Right ventricle myocardium superior (tissue), 1 donor: ENCODE measurements at regions not wholly inside any gene's neighbourhood (a gene's known extent, or its start where the extent isn't known, plus 50 kb on each side); places are given as distances from the start of the nearest gene placed in this dataset.

Source experiments
- ATAC-seq: fragments of 200-7000 bp; cut with Tn5 transposase; one replicate; pipeline ENCODE4 v1.9.1; 2020; ENCODE audit warnings: mild to moderate bottlenecking; ENCODE audit not compliant: poor library complexity
- DNase-seq: peaks from one replicate; pipeline ENCODE4 v3.0.0-alpha.2; 2020
- intact Hi-C: fragments of 100-400 bp; cut with DNase I; formaldehyde crosslinking; loops from one replicate; pipeline ENCODE4 v1.11.2; 2022
- donor health status: DM: no; HTN: yes; CAD: no; lungs with severe emphysema.

DNA sequence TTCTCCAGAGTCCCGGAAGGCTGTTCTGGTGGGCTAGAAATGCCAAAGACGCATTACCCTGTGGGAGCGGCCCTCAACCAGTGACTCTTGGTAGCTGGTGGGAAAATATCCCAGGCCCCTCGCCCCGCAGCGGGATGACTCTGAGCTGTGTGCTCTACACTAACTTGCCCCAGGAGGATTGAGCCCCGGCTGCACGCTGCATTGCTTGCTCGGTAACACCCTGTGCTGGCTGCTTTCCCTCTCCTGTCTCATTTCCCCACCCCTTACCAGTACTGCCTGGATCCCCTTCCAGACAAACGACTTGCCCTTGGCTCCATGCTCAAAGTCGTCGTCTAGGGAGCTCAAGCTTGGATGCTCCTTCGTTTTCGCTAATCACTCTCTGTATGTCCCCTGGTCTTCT is 411.8 kb upstream of the SULF2 start:
- peak; percentile 22 for ATAC-seq

DNA sequence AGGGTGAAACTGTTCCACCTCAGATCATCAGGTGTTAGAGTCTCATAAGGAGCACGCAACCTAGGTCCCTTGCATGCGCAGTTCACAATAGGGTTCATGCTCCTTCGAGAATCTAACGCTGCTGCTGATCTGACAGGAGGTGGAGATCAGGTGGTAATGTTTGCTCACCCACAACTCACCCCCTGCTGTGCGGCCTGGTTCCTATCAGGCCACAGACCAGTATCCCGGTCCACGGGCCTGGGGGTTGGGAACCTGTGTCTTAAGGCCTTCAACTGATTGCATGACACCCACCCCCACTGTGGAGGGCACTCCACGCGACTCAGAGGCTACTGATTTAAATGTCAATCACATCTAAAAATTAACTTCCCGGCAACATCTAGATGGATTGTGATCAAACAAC is 411.2 kb upstream of the SULF2 start:
- DNase-seq (no peak), ATAC-seq (no peak)
- intact Hi-C loops = no loop called here

More for the DNA sequence above, 411.8 kb upstream of the SULF2 start:
- intact Hi-C loops = no loop called here
- DNase-seq = no peak

DNA sequence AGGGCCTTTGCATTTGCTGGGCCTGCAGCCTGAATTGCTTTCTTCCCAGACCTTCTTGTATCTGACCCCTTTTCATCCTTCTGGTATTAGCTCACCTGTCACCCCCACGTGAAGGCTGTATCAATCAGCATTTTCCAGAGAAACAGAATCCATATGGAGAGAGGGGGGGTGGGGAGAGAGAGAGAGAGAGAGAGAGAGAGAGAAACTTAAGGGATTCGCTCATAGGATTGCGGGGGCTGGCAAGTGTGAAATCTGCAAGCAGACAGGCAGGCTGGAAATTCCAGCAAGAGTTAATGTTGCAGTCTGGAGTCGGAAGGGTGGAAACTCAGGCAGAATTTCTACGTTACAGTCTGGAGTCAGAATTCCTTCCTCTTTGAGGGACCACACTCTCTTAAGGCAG is 410.7 kb upstream of the SULF2 start:
- intact Hi-C loops = no loop called here
- ATAC-seq (no peak), DNase-seq (no peak)

DNA sequence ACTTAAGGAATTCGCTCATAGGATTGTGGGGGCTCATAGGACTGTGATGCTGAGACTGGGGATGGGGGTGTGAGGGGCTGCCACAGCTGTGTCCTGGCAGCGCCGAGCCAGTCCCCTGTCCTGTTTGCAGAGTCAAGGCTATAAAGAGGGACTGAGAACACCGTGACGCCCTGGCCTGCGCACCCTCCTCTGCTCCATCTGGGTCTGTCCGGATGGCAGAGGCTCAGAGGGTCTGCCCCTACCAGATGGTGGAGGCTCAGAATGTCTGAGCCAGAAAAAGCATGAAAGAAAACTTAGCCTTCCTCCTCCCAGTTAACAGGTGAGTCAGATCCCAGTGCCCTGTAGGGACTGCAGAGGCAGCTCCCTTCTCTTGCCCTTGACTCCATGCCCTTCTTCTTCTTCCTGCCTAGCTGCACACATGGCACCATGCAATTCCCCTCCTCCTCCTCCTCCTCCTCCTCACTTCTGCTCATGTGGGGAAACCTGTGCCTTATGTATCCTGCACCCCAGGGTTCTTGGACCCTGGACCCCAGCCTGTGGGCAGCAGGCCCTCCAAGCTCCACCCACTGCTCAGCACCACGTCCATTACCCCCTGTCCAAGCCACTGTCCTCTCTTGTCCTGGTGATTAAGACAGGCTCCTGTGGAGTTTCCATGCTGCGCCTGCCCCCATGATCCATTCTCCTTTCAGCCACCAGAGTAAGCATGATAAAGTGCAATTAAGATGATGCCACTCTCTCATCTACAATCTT is 410.0 kb upstream of the SULF2 start:
- DNase-seq = no peak
- no peak for ATAC-seq
- intact Hi-C loops = no loop called here

DNA sequence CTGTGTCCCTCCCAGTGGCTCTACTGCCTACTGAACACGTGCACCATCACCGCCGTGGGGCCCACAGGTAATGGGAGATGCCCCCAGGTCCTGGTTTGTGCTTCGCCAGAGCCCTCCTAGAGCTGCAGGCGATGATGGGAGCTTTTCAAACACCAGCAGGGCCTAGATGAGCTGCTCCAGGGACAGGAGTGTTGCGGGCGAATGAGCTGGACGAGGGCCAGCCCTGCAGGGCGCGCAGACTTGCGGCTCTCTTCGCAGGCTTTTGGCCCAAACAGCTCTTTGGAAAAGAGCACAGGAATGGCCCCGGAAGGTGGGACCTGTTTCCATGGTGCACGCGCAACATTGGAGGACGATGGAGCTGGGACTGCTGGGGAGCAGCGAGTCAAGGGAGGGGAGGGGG is 409.3 kb upstream of the SULF2 start:
- DNase-seq (no peak), ATAC-seq (no peak)
- intact Hi-C loops = no loop called here

DNA sequence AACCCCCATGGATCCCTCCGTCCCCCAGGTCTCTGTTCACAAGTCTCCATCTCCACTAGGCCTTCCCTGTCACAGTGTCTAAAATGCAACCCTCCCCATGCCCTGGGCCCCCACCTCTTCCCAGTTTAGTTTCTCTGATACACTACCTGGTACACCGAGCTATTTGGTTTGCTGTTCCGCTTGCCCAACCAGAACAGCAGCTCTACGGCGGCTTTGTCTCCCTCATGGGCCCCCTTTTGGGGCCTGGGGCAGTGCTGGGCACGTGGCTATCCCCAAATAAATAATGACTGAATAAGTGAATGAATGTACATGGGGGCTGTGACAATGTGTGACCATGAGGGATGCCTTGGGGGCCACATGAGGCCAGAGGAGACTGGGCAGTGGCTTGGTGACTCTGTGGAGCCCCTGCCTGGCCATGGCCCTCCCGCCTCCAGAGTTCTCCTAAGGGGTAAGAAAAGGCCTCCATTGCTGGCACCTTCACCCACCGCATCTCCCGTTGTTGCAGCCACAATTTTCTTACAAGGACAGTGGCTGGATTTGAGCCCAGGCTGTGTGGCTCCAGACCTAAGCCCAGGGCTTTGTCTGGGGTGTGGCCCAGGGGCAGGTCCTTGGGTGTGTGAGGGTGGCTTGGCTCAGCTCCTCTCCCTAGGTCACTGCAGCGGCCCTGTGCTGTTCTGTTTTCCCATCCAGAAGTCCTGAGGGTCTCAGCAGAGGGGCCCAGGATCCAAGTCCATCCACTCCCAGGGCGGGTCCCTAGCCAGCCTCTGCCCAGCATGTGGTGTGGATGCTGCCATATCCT is 408.5 kb upstream of the SULF2 start:
- intact Hi-C loops = no loop called here
- DNase-seq = no peak
- ATAC-seq = no peak

DNA sequence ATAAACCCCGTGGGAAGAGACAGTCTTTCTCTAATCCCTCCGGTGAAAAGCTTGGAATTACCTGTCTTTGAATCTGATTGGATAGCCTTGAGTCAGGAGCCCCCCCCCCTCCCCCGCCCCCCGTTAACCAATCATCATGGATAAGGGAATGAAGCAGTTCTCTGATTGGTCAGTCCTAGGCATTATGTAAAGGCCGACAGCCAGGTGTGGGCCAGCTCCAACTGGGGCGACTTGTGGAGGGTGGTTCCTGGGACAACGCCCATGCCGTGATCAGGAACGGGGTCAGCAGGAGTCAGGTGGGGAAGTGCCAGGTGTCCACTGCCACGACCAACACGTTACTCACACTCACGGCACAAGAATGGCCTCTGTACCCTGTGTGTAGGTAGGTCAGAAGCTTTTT is 406.8 kb upstream of the SULF2 start:
- no peak for ATAC-seq
- intact Hi-C loops = no loop called here
- DNase-seq = no peak

DNA sequence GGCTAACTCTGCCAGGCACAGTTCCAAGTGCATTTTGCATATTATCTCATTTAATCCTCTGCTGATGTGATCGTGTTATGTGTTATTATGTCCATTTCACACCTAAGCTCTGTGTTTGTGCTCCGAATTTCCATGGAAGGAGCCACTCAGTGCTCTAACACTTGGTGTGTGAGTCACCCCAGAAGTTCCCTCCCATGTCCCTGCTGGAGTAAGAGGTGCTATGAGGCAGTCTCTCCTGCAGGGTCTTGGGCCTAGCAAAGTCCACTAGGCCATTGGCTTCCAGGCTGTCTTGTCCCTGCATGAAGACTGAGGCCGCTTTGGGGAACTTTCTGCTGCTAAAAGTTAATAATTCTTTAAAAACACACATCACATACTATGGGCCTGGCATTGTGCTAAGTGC is 405.9 kb upstream of the SULF2 start:
- intact Hi-C loops = no loop called here
- ATAC-seq (no peak), DNase-seq (no peak)

DNA sequence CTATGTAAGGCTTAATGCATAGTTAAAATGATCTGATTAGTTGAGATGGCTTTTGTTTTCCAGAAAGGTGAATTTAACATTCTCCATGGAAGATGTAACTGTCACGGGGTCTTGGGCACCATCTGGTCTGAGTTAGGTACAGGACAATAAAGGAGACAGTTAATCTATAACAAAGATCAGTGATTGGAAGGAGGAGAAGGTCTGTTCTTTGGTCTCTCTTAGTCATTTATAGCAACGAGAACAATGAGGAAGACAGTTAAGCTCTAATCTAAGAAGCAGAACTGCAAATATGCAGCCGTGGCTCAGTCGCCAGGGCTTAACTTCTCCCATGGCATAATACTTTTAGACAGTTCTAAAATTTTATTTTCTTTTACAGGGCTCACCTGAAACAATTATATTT is 405.5 kb upstream of the SULF2 start:
- ATAC-seq = no peak
- intact Hi-C loops = no loop called here

DNA sequence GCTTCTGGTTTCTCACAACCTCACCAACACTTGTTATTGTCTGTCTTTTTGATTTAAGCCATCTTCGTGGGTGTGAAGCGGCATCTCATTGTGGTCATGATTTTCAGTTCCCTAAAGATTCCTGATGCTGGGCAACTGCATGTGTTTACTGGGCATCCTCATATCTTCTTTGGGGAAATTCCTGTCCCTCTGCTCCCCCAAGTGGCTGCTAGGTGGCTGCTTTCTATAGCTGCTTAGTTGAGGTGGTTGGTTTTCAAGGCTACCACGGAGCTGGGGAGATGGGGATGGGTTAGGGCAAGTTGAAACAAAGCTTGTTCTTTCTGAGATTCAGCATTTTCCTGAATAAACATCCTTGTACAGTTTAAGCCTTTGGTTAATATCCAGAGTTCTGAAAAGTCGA is 403.9 kb upstream of the SULF2 start:
- no peak for DNase-seq
- no peak for ATAC-seq
- intact Hi-C loops = no loop called here

More for the DNA sequence above, 405.5 kb upstream of the SULF2 start:
- no peak for DNase-seq

DNA sequence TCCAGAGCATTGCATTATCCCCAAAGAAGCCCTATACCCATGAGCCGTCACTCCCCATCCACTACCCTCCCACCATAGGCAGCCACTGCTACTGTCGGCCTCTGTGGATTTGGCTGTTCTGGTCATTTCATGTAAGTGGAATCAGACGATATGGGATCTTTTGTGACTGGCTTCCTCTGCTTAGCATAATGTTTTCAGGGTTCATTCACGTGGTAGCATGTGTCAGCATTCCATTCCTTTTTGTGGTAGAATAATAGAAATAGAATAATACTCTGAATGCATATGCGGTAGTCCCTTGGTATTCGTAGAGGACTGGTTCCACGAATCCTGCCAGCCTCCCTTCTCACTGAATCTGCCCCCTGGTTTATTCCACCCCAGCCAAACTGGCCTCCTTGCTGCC is 402.6 kb upstream of the SULF2 start:
- intact Hi-C loops = no loop called here
- ATAC-seq = no peak
- no peak for DNase-seq

DNA sequence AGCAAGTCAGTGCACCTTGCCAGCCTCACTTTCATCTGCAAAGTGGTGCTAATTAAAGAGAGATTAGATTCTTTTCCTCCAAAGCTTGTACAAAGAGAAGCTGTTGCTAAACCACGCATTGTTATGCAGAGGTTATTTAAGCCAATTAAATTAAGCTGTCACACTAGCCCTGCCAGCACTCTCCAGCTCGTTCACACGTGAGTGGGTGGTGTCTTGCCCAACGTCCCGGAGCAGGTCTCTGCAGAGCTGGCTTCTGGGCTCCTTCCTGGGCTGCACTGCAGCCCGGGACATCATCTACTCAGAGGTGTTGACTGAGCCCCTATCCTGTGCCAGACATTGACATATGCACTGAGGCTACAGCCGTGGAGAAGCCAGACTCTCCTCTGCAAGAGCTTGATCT is 401.6 kb upstream of the SULF2 start:
- DNase-seq (no peak), ATAC-seq (peak; percentile 57)
- intact Hi-C loops = no loop called here

DNA sequence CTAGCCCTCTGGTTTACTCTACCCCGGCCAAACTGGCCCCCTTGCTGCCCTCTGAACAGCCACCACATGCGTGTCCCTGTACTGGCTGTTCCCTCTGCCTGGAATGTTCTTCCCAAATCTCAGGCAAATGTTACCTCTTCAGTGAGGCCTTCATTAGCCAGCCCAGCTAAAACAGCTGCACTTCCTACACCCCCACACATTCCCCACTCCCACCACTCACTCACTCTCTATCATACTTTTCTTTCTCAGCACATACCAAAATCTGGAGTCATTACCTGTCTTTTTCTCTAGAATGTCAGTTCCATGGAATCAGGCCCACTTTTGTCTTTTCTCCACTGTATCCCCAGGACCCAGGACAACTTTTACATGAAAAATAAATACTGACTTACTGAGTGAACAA is 401.2 kb upstream of the SULF2 start:
- DNase-seq (no peak), ATAC-seq (no peak)
- intact Hi-C loops = no loop called here

DNA sequence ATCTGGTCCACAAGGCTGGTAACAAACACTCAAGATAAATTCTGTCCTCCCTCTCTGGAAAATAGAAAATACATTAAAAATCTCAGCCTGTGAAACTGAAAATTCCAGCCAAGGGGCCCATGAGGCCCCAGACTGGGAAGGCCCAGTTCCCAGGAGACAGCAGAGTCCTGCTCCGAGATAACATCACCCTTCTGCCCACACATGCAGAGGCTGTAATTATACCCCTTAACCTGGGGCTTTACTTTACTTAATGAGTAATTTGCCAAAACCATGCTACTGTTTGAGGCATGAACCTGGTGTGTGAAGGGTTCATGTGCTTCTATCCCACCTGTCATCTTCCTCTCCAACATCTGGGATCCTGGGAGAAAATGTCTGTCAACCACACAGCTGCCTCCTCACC is 398.9 kb upstream of the SULF2 start:
- no peak for DNase-seq
- ATAC-seq = no peak
- intact Hi-C loops = no loop called here

DNA sequence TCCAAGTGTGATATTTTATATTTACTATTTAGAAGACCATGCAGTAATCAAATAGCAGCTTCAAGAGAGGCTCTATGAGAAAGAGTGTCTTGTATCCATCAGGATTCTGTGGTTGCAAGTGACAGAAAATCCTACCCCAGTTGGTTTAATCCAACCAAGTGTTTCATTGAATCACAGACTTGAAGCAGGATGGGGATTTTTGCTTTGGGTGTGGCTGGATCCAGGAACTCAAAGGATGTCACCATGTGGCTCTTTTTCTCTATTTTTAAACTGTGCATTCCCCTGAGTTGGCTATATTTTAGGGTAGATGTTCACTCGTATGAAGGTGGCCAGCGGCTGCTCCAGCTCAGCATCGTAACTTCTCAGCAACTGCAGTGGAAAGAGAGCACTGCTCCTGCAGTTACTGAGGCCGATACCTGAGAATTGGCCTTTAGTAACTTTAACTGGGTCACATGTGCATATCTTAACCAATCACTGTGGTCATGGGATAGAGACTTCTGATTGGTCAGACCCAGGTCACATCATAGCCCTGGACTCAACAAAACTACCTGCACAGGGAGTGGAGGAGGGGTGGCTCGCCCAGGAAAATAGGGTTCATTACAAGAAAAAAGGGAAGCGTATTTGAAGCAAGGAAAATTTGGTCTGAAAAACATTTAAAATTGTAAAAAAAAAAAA is 396.1 kb upstream of the SULF2 start:
- no peak for ATAC-seq
- DNase-seq = no peak
- intact Hi-C loops = no loop called here

DNA sequence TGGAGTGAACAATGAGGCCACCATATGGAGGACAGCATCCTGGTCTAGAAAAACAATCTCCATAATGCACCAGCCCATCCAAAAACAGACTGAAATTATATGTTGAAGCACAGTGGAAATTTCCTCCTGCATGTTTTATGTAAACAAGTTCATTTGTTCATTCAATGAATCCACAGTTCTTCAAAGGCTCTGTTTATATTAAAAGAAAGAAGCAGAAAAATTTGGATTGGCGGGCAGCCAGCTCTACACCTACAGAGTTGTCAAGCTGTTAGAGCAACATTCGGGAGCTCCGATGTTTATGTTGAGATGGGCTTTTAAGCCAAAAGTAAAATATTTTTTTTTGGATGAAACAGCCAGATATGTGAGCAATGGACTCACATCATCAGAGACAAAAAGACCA is 395.3 kb upstream of the SULF2 start:
- DNase-seq (no peak), ATAC-seq (no peak)
- intact Hi-C loops = no loop called here

DNA sequence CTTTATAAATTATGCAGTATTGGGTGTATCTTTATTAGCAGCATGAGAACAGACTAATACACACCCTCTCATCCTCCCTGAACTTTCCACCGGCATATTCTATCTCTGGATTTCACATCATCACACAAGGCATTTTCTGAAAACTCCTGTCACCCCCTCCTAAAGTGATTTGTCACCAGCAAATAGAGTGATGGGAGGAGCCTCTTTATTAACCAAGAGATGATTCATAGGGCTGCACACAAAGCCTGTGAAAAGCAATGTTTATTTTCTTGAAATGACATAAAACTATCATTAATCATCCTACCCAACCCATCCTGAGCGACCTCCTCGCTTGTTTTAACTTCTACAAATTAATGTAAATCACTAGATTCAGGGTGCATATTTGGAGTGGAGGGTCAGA is 394.7 kb upstream of the SULF2 start:
- intact Hi-C loops = no loop called here
- ATAC-seq (no peak), DNase-seq (no peak)

DNA sequence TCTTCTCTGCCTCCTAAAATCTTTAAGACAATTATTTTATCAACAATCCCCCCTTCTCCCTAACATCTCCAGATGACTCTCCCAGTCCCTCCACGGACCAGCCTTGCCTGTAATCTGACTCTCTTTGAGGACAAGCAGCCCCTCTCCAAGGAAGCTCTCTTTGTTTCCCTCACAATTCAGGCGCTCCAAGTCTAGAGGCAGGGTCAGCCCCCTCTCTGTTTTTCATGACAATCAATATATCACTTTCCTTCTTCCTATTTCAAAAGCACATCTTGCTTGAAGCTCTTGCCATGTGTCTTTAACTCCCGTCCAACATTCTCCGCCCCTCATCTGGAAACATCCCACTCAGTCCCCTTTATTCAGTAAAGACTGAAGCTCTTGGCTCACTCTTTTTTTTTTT is 393.4 kb upstream of the SULF2 start:
- intact Hi-C loops = no loop called here
- ATAC-seq (no peak), DNase-seq (no peak)

DNA sequence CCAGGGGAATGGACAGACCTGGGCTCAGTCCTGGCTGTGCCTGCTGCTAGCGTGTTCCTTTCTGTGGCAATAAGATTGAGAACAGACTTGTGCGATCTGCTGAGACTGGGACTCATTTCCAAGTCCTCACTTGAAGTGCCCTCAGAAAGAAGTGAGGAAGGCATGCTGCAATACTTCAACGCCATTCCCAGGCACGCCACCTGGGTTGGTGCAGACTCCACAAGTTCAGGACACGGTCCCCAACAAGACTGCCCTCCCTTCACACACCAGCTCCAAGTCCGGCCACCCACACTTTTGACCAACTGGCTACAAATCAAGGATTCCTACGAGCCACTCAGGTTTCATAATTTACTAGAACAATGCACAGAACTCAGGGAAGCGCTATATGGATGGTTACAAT is 391.8 kb upstream of the SULF2 start:
- no peak for DNase-seq
- intact Hi-C loops = no loop called here
- no peak for ATAC-seq

DNA sequence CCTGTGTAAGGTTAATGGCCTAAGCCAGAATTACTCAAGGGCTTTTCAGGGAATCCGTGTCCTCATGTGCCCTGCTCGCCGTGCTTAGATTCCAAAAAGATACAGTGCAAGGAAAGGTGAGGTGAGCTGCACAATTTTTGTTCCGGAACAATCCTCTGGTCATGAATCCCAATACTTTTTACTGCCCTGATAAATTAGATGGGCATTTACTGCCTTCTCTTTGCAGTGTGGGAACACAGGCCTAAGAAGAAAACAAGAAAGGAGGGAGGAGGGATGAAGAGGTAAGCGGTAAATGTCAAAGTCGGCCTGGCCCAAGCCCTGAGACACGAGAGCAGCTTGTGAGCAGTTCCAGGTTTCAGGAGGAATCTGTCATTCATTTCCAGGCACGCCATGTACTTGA is 390.9 kb upstream of the SULF2 start:
- no peak for ATAC-seq
- intact Hi-C loops = no loop called here
- no peak for DNase-seq
